ENCODE measurements at regions not wholly inside any gene's neighbourhood (a gene's known extent, or its start where the extent isn't known, plus 50 kb on each side); places are given as distances from the start of the nearest gene placed in this dataset.

DNA sequence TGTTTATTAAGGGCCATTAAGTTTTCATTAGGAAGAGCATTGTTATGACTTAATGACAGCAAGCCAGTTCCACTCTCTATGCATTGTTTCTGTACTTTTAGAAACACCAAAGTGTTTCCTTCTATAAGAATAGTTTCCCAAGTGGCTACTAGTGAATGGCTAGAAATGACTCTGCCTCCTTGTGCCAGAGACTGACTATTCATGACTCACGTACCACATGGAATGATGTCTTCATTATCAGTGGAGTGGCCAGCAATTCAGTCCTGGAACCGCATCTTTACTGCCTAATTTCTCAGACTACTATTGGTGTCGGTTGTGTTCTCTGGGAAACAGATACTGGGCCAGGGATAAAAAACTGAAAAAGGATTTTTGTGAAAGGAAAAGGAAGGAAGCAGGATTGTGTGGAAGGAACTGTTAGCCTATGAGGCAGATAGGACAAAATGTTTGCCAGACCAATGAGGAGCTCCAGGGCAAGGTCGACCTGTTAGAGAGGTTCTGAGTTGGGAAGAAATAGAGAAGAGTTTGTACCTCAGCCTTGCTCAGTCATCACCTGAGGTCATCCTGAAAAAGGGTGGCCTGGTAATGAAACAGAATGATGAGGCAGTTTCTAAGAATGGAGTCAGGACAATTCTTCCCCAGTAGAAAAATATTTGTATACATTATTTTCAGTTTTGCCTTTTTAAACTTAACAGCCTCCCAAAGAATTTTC is 218.6 kb downstream of the SPCS3 start:
- TF ChIP-seq, protein P1, sequence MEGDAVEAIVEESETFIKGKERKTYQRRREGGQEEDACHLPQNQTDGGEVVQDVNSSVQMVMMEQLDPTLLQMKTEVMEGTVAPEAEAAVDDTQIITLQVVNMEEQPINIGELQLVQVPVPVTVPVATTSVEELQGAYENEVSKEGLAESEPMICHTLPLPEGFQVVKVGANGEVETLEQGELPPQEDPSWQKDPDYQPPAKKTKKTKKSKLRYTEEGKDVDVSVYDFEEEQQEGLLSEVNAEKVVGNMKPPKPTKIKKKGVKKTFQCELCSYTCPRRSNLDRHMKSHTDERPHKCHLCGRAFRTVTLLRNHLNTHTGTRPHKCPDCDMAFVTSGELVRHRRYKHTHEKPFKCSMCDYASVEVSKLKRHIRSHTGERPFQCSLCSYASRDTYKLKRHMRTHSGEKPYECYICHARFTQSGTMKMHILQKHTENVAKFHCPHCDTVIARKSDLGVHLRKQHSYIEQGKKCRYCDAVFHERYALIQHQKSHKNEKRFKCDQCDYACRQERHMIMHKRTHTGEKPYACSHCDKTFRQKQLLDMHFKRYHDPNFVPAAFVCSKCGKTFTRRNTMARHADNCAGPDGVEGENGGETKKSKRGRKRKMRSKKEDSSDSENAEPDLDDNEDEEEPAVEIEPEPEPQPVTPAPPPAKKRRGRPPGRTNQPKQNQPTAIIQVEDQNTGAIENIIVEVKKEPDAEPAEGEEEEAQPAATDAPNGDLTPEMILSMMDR (IDR thresholded peaks at IDR 0.05) = no peak
- TF ChIP-seq POLR2AphosphoS5 (IDR thresholded peaks at IDR 0.05; ENCODE audit: low read depth, low read length) (no peak), SIN3A (IDR thresholded peaks at IDR 0.05; ENCODE audit: borderline replicate concordance, insufficient read depth, low read depth, low read length) (no peak), TCF7L2 (IDR thresholded peaks at IDR 0.05; ENCODE audit: low read depth, low read length) (no peak)

All from Panc1 (cell line).